Natural killer cell (primary cell): ENCODE measurements at regions not wholly inside any gene's neighbourhood (a gene's known extent, or its start where the extent isn't known, plus 50 kb on each side); places are given as distances from the start of the nearest gene placed in this dataset.

ENCODE experiments used
- ATAC-seq, 3 donors: fragments of 150-1000 bp in 2 of 3; fragments of 200-7000 bp in 1 of 3; cut with Tn5 transposase; 1 replicate in 1 of 3; 2 replicates in 2 of 3; pipeline ENCODE4 v1.10.0; 2021; ENCODE audit warnings: mild to moderate bottlenecking in 2 of 3, moderate library complexity in 2 of 3
- DNase-seq, 2 donors: peaks; one replicate each; pipeline versions ENCODE4 v3.0.0 to v3.0.0-alpha.2; 2013 to 2021; ENCODE audit warnings: mixed read lengths in 1 of 2
- H3K27ac ChIP-seq: one replicate; pipeline ENCODE4 v1.5.1; 2013; ENCODE audit warnings: mild to moderate bottlenecking, low read length
- H3K27me3 ChIP-seq: one replicate; pipeline ENCODE4 v1.6.1; 2013; ENCODE audit warnings: low read length; ENCODE audit not compliant: control insufficient read depth, insufficient read depth
- H3K36me3 ChIP-seq: one replicate; pipeline ENCODE4 v1.6.1; 2013; ENCODE audit warnings: low read length; ENCODE audit not compliant: control insufficient read depth, insufficient read depth
- H3K4me1 ChIP-seq: one replicate; pipeline ENCODE4 v1.6.1; 2013; ENCODE audit warnings: low read length; ENCODE audit not compliant: control insufficient read depth, insufficient read depth
- H3K4me3 ChIP-seq: one replicate; pipeline ENCODE4 v1.5.1; 2013; ENCODE audit warnings: low read length
- H3K9me3 ChIP-seq: one replicate; pipeline ENCODE4 v1.6.1; 2013; ENCODE audit warnings: low read length; ENCODE audit not compliant: control insufficient read depth, insufficient read depth
- H3K27ac Mint-ChIP-seq, 2 donors: one replicate each; pipeline ENCODE4 v1.8.0; 2022; ENCODE audit warnings: mild to moderate bottlenecking in 2 of 2, mixed read lengths in 2 of 2, moderate library complexity in 1 of 2
- H3K27me3 Mint-ChIP-seq, 2 donors: one replicate each; pipeline ENCODE4 v1.8.0; 2022; ENCODE audit warnings: low read depth in 2 of 2, mixed read lengths in 2 of 2
- H3K36me3 Mint-ChIP-seq: one replicate; pipeline ENCODE4 v1.8.0; 2022; ENCODE audit warnings: mixed read lengths
- H3K4me1 Mint-ChIP-seq, 2 donors: one replicate each; pipeline ENCODE4 v1.8.0; 2022; ENCODE audit warnings: mixed read lengths in 2 of 2
- H3K4me3 Mint-ChIP-seq: one replicate; pipeline ENCODE4 v1.8.0; 2022; ENCODE audit warnings: mild to moderate bottlenecking, moderate library complexity, mixed read lengths
- H3K9me3 Mint-ChIP-seq, 2 donors: one replicate each; pipeline ENCODE4 v1.8.0; 2022; ENCODE audit warnings: mixed read lengths in 2 of 2
- CTCF ChIP-seq: fragments of 200-600 bp; IDR thresholded peaks from one replicate; pipeline ENCODE4 v1.8.0; 2022; ENCODE audit warnings: antibody characterized with exemption
- WGBS: methylation state at CpG from one replicate; pipeline ENCODE4 v1.1.7; 2013; ENCODE audit warnings: missing lambda C conversion rate; ENCODE audit not compliant: insufficient coverage; 5-methylcytosine and 5-hydroxymethylcytosine counted together
- intact Hi-C: fragments of 100-400 bp; cut with micrococcal nuclease; formaldehyde crosslinking; loops from one replicate; pipeline ENCODE4 v1.14.2; 2022

GRCh38 chr1:233518344-233518743 is 95.6 kb upstream of the KCNK1 start:
- TF ChIP-seq CTCF, result no peak
- Mint-ChIP-seq H3K27me3 (no peaks in the 10 kb centered on the region), H3K4me1 (no peaks in the 10 kb centered on the region), H3K9me3 (peaks cover 2 to 7% of the 10 kb centered on the region in 2 donors), H3K27ac (no peak overlapping the region), H3K4me3 (no peak overlapping the region), H3K36me3 (no peaks in the 10 kb centered on the region)
- ATAC-seq, result no peak
- H3K4me3 ChIP-seq, result no peak overlapping the region
- H3K9me3 ChIP-seq, result no peaks in the 10 kb centered on the region
- 67% methylated on average over 3 of the region's 3 CpGs for WGBS
- H3K4me1 ChIP-seq, result no peaks in the 10 kb centered on the region
- no peaks in the 10 kb centered on the region for H3K36me3 ChIP-seq
- H3K27ac ChIP-seq, result no peak overlapping the region
- H3K27me3 ChIP-seq, result no peaks in the 10 kb centered on the region
- DNase-seq, result no peak
- intact Hi-C loops, result no loop called here

- H3K36me3 Mint-ChIP-seq, result no peaks in the 10 kb centered on the region
- no peak overlapping the region for H3K4me3 Mint-ChIP-seq
- no peak overlapping the region for H3K27ac Mint-ChIP-seq
- H3K4me1 Mint-ChIP-seq, result no peaks in the 10 kb centered on the region
- Histone ChIP-seq H3K4me3 (no peak overlapping the region), H3K36me3 (no peaks in the 10 kb centered on the region), H3K27me3 (no peaks in the 10 kb centered on the region), H3K9me3 (no peaks in the 10 kb centered on the region), H3K4me1 (no peaks in the 10 kb centered on the region), H3K27ac (no peak overlapping the region)
- DNase-seq (no peak), ATAC-seq (no peak)
- peaks cover 2 to 7% of the 10 kb centered on the region in 2 donors for H3K9me3 Mint-ChIP-seq
- no peak for TF ChIP-seq CTCF
- no peaks in the 10 kb centered on the region for H3K27me3 Mint-ChIP-seq
- intact Hi-C loops, result no loop called here
- WGBS, result 80% methylated on average over 8 of the region's 8 CpGs
These were observed 93.4 kb upstream of the KCNK1 start for GRCh38 chr1:233520261-233521191.

GRCh38 chr1:233523047-233523446 is 90.9 kb upstream of the KCNK1 start:
- 77% methylated on average over 2 of the region's 2 CpGs for WGBS
- no peak overlapping the region for H3K27ac Mint-ChIP-seq
- Histone ChIP-seq H3K36me3 (no peaks in the 10 kb centered on the region), H3K4me3 (no peak overlapping the region), H3K27ac (no peak overlapping the region), H3K4me1 (no peaks in the 10 kb centered on the region), H3K27me3 (no peaks in the 10 kb centered on the region), H3K9me3 (no peaks in the 10 kb centered on the region)
- no peak for DNase-seq
- H3K4me1 Mint-ChIP-seq, result no peaks in the 10 kb centered on the region
- no peaks in the 10 kb centered on the region for H3K27me3 Mint-ChIP-seq
- intact Hi-C loops, result no loop called here
- no peak overlapping the region for H3K4me3 Mint-ChIP-seq
- peaks cover 2 to 7% of the 10 kb centered on the region in 2 donors for H3K9me3 Mint-ChIP-seq
- TF ChIP-seq CTCF, result no peak
- no peaks in the 10 kb centered on the region for H3K36me3 Mint-ChIP-seq
- ATAC-seq, result no peak

- Mint-ChIP-seq H3K27me3 (no peaks in the 10 kb centered on the region), H3K9me3 (no peaks in the 10 kb centered on the region), H3K4me3 (no peak overlapping the region), H3K4me1 (no peaks in the 10 kb centered on the region), H3K27ac (no peak overlapping the region), H3K36me3 (no peaks in the 10 kb centered on the region)
- 72% methylated on average over 5 of the region's 5 CpGs for WGBS
- DNase-seq (no peak), ATAC-seq (no peak)
- Histone ChIP-seq H3K27ac (no peak overlapping the region), H3K9me3 (no peaks in the 10 kb centered on the region), H3K27me3 (no peaks in the 10 kb centered on the region), H3K36me3 (no peaks in the 10 kb centered on the region), H3K4me1 (no peaks in the 10 kb centered on the region), H3K4me3 (no peak overlapping the region)
- intact Hi-C loops, result no loop called here
- TF ChIP-seq CTCF, result no peak
These were observed 86.1 kb upstream of the KCNK1 start for GRCh38 chr1:233527818-233528217.
